M059J (cell line): ENCODE measurements at regions not wholly inside any gene's neighbourhood (a gene's known extent, or its start where the extent isn't known, plus 50 kb on each side); places are given as distances from the start of the nearest gene placed in this dataset.
"Not testable (repeated sequence)": the region's sequence is repeated elsewhere in the genome, so short reads cannot be mapped to it uniquely, and the experiment has no call there.

Source experiments
- DNase-seq: peaks from one replicate; pipeline ENCODE4 v3.0.0-alpha.2; 2012; ENCODE audit warnings: low read depth

- DNase-seq: no peak
Measured at GRCh38 chr13:80965097-80965496, 624.2 kb upstream of the SPRY2 start.

- no peak for DNase-seq
Measured at GRCh38 chr13:80962855-80963254, 621.9 kb upstream of the SPRY2 start.

- no peak for DNase-seq
Measured at GRCh38 chr13:80962173-80962572, 621.2 kb upstream of the SPRY2 start.

- DNase-seq: no peak
Measured at GRCh38 chr13:80957019-80957655, 616.2 kb upstream of the SPRY2 start.

GRCh38 chr13:80955501-80955900, 614.6 kb upstream of the SPRY2 start:
- no peak for DNase-seq

- no peak for DNase-seq
Measured at GRCh38 chr13:80952158-80952557, 611.2 kb upstream of the SPRY2 start.

GRCh38 chr13:80946008-80946802, 605.3 kb upstream of the SPRY2 start:
- DNase-seq: no peak

- DNase-seq: no peak
Measured at GRCh38 chr13:80945328-80945727, 604.4 kb upstream of the SPRY2 start.

GRCh38 chr13:80939581-80939980, 598.7 kb upstream of the SPRY2 start:
- DNase-seq: no peak

- no peak for DNase-seq
Measured at GRCh38 chr13:80931766-80932165, 590.8 kb upstream of the SPRY2 start.

GRCh38 chr13:80931118-80931517, 590.2 kb upstream of the SPRY2 start:
- no peak for DNase-seq

GRCh38 chr13:80928241-80928640, 587.3 kb upstream of the SPRY2 start:
- DNase-seq: no peak

- not testable (repeated sequence) for DNase-seq
Measured at GRCh38 chr13:80926024-80926423, 585.1 kb upstream of the SPRY2 start.

GRCh38 chr13:80924596-80924995, 583.7 kb upstream of the SPRY2 start:
- no peak for DNase-seq

- no peak for DNase-seq
Measured at GRCh38 chr13:80923907-80924306, 583.0 kb upstream of the SPRY2 start.

- no peak for DNase-seq
Measured at GRCh38 chr13:80921971-80922370, 581.0 kb upstream of the SPRY2 start.

- DNase-seq: no peak
Measured at GRCh38 chr13:80921541-80921940, 580.6 kb upstream of the SPRY2 start.

GRCh38 chr13:80906860-80907259, 565.9 kb upstream of the SPRY2 start:
- DNase-seq: no peak

- no peak for DNase-seq
Measured at GRCh38 chr13:80904386-80904785, 563.5 kb upstream of the SPRY2 start.

- DNase-seq: no peak
Measured at GRCh38 chr13:80903911-80904310, 563.0 kb upstream of the SPRY2 start.

- no peak for DNase-seq
Measured at GRCh38 chr13:80901530-80901929, 560.6 kb upstream of the SPRY2 start.

- DNase-seq: no peak
Measured at GRCh38 chr13:80901111-80901510, 560.2 kb upstream of the SPRY2 start.

GRCh38 chr13:80900561-80900960, 559.6 kb upstream of the SPRY2 start:
- DNase-seq: no peak

- not testable (repeated sequence) for DNase-seq
Measured at GRCh38 chr13:80897641-80898040, 556.7 kb upstream of the SPRY2 start.
